GM12872 (cell line): ENCODE measurements at regions not wholly inside any gene's neighbourhood (a gene's known extent, or its start where the extent isn't known, plus 50 kb on each side); places are given as distances from the start of the nearest gene placed in this dataset.

Experiments
- TF ChIP-seq, protein P1 (sequence below): IDR thresholded peaks from 3 replicates; pipeline ENCODE4 v1.5.1; 2011; ENCODE audit warnings: low read depth, mild to moderate bottlenecking, low read length, moderate library complexity; ENCODE audit not compliant: insufficient read depth

DNA sequence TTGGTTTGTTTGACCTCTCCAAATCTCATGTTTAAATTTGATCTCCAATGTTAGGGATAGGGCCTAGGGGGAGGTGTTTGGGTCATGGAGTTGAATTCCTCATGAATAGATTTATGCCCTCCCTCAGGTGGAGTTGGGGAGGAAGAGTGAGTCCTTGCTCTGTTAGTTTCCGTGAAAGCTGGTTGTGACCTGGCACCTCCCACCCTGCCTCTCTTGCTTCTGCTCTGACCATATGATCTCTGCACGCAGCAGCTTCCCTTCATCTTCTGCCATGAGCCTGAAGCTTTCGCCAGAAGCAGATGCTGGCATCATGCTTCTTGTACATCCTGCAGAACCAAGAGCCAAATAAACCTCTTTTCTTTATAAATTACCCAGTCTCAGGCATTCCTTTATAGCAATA lies 231.6 kb upstream of the ERBB4 start:
- TF ChIP-seq, protein P1, sequence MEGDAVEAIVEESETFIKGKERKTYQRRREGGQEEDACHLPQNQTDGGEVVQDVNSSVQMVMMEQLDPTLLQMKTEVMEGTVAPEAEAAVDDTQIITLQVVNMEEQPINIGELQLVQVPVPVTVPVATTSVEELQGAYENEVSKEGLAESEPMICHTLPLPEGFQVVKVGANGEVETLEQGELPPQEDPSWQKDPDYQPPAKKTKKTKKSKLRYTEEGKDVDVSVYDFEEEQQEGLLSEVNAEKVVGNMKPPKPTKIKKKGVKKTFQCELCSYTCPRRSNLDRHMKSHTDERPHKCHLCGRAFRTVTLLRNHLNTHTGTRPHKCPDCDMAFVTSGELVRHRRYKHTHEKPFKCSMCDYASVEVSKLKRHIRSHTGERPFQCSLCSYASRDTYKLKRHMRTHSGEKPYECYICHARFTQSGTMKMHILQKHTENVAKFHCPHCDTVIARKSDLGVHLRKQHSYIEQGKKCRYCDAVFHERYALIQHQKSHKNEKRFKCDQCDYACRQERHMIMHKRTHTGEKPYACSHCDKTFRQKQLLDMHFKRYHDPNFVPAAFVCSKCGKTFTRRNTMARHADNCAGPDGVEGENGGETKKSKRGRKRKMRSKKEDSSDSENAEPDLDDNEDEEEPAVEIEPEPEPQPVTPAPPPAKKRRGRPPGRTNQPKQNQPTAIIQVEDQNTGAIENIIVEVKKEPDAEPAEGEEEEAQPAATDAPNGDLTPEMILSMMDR, result no peak

DNA sequence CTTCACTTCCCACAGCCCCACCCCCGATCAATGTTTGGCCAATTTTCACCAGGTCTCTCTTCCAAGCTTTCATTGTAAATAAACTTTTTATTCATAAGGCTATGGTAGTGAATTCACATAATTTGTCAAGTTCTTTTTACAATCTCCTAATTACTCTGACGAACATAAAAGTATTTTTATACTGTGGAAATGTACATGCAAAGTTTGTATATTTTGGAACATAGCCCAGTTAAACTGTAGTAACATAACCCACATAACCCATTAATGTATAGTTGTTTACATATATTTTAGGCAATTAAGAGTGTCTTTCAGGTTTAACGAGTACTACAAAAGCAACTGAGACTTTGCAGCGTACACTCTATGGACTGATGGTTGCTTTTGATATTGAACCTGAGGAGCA lies 228.3 kb upstream of the ERBB4 start:
- TF ChIP-seq, protein P1, result no peak

DNA sequence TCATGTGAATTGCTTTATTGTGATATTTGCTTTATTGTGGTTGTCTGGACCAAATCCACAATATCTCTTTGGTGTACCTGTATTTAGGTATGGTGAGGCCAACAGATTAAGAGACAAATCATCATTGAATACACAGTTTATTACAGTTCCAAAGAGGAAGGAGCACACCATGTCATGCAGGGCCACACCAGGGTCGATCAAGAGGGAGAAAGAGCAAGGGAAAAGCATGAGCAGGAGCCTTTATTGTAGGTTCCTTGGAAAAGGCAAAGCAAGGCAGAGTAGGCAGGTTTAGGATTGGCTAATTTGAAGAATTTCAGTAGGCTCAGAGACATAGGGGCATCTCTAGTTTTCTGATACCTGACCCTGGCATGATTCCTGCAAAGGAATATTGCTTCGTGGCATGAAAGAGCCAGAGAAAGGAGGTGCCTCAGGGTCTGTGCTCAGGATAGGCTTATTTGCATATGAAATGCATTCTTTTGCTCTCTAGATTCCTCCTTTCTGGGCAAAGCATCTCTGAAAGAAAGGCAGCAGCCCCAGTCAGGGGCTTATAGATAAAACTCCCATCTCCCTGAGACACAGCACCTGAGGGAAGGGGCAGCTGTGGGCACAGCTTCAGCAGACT lies 214.2 kb upstream of the ERBB4 start:
- TF ChIP-seq, protein P1, result no peak

DNA sequence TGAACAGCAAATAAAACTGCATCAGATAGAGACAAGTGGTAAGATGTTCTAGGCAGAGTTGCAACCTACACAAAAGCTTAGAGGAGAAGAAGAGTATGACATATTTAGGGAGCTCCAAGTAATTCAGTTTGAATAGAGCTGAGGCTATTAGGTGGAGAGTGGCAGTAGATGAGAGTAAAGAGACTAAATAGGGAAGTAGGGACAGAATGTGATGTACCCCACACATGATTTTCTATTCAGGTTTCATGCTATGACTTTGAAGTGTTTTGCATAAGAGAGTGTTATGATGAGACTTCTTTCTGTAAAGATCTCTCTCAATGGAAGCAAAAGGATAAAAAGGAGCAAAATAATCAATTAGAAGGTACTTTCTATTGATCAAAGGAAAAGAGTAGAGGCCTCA lies 206.8 kb upstream of the ERBB4 start:
- TF ChIP-seq, protein P1, result no peak

DNA sequence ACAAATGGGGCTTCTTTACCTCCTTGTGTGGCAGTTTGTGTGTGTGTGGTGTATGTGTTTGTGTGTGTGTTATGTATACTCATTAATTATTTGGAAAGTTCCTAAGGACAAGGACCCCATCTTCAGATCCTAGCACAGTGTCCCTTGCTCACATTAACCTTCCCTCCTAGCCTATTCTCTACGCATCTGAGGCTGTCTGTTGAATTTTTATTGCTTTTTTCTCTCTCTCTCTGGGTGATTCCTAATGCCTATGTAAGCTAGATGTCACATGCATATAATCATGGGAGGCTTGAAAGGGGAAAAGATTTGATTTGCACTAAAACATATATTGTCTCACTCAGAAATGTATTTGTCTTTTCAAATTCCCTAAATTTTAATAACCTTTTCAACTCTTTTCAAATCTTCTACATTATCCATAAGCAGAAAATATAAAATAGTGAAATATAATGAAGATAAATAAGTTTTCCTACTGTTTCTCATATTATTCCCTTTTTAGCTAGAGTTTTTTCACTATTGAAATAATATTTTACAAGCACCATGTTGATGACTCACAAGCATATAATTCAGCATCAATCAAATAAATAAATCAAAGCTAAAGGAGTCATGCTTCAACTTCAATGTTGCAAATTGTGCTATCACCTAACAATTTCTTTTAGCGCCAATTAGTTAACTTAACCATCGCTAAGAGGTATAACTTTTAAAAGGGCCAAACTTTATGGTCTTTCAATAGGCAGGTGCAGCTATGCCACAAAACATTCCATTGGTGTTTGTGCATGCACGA lies 199.0 kb upstream of the ERBB4 start:
- TF ChIP-seq, protein P1, result no peak

DNA sequence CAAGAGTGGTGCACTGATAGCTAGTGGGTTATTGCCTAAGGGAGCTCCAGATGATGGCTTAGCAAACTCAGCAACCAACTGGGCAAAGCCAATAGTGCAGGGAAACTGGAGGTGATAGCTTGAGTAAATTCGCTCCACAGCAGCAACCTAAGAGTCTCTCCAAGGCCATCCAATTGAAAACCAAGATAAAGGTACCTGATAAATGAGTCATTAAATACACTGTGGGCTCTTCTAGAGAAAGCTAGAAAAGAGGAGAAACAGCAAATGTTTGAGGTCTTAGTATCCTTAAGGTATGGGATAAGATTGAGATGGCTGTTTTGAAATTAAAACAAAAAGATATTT lies 197.8 kb upstream of the ERBB4 start:
- TF ChIP-seq, protein P1, result no peak

DNA sequence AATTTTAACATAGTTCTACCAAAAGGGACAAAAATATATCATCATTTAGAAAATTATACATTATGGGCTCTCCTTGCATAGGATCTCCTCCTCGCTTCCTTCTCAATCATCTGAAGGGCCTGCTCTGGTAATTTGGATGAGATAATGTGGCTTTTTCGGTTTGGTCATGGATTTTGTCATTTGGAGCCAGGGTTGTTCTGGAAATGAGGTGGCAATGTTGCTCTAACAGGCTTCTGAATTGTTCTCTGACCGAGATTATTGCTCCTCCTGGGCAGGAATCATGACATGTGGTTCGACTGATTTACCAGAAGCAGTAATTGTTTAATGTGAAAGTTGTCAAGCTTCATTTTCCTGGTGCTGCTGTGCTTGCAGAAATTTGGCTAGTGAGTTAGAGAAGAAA lies 194.7 kb upstream of the ERBB4 start:
- TF ChIP-seq, protein P1, result no peak
